Stimulated activated naive CD4-positive, alpha-beta T cell treated with Interleukin-2 at 50 U/mL for 16 hours (primary cell): ENCODE measurements at regions not wholly inside any gene's neighbourhood (a gene's known extent, or its start where the extent isn't known, plus 50 kb on each side); places are given as distances from the start of the nearest gene placed in this dataset.

Experiments
- DNase-seq: peaks from one replicate; lab custom pipeline; 2025; lab: John Stamatoyannopoulos, UW

DNA sequence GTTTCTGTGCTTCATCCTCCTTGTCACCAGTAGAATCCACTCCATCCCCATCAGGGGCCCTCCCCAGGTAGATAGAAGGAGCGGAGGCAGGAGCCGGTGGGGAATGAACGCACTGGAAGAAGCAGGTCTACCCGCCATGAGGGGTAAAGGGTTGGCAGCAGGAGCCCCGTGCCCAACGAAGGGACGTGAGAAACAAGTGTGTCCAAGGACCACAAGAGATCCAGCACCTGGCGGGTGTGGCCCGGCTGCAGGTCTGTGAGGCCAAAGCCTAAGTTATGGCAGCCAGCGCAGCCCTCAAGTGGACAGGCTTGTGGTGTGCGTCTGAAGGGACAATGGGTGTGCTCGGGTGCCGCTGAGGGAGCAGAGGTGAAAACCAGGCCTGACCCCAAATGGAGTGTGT lies 94.3 kb downstream of the IRX2 start:
- DNase-seq, result no peak

- DNase-seq, result no peak
Observed at GRCh38 chr5:2656206-2656605, 95.3 kb downstream of the IRX2 start.

- DNase-seq, result no peak
Observed at GRCh38 chr5:2653991-2654390, 97.5 kb downstream of the IRX2 start.

GRCh38 chr5:2651116-2651515 lies 100.4 kb downstream of the IRX2 start:
- no peak for DNase-seq

DNA sequence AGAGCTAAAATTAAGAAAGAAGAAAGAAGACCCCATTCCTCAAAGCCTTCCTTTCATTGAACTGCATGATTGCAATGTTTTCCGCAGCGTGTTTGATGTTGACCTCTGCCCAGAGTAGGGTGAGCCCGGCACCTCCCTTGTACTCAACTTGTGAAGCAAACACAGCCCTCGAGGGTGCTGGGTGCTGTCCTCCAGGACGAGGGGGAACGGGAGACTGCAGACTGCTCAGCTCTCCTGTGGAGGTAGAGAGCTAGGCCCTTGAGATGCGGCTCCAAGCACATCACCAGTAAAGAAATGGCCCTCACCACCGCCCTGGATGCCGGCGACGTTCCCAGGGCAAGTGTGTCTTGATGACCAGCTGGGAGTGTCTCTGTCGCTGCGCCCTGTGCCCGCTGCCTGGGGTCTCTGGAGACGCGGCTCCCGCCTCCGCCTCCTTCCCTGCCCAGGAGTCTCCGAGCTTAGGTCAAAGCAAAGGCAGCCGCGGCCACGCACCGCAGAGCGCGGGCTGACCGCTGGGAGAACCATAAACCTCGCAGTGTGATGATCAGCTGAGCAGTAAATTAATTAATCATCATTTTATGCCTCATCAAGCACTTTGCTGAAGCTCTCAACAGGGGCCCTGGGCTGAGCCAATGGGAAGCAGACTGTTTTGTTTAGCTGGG lies 108.7 kb downstream of the IRX2 start:
- DNase-seq, result no peak

DNA sequence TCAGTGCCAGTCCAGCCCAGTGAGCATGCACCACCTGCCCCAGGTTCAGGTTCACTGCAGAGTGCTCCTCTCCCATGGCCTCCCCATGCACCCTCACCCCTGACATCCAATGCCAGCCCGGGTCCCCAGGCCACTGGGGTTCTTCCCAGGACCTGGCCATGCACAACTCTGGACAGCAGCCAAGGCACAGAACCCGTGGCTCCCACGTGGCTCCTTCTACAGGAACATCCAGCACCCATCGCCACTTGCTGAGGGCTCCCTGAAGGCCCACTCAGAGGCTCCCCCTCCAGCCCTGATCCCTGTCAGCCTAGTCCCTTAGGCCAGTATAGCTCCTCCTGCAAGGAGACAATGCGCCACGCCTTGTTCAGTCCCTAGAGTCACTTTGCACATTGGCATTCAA lies 110.8 kb downstream of the IRX2 start:
- DNase-seq, result no peak

GRCh38 chr5:2639425-2639824 lies 112.1 kb downstream of the IRX2 start:
- no peak for DNase-seq

- DNase-seq, result no peak
Observed at GRCh38 chr5:2634399-2635176, 116.9 kb downstream of the IRX2 start.

DNA sequence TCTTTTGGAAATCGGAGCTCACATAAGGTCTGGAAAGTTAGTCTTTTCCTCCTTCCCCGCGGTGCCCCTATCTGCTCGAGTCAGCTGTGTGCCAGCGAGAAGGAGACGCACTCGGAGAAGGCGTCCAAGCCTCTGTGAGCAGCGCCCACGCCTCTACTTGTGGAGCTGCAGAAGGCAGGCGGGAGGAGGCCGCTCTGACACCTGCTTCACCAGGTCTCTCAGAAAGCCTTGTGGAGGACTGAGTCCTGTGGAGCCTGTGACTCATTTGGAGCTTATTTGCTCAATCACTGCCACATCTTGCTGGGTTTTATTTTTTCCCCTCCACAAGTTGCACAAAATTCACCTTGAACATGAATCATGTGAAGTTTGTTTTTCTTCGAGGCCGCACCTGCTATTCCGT lies 117.5 kb downstream of the IRX2 start:
- no peak for DNase-seq

DNA sequence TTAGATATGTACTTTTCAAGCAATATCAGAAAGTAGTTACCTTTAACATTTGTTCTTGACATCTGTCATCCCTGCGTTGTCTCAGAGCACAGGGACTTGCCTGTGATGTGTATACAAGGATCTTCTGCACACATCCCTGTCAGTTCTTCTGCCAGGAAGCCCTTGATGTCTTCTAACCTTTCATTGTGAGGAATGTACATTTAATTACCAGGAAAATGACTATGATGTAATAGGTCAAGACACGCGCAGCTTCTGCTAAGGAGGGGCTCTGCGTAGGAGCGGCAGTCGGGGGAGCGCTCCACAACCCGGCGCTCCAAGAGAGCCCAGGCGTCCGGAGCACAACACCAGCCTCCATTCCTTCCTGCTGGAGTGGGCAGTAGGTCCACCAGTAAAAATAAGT lies 119.7 kb downstream of the IRX2 start:
- DNase-seq, result no peak

DNA sequence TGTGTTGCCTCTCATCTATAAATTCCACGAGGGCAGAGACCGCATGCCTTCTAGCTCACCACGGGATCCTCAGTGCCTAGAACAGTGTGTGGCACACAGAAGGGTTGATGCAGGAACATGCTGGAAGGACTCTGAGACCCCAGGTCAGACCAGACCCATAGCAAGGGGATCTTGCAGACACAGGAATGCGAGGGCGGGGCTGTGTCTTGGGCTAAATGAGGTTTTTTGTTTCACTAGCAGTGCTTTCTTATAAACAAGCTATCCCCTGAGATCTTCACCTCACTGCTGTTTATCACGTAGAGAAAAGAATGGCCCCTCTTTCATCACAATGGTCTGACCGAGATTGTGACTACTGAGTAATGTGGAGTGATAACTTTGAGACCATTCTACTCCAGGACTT lies 122.4 kb downstream of the IRX2 start:
- DNase-seq, result no peak

GRCh38 chr5:2627867-2628266 lies 123.6 kb downstream of the IRX2 start:
- no peak for DNase-seq

DNA sequence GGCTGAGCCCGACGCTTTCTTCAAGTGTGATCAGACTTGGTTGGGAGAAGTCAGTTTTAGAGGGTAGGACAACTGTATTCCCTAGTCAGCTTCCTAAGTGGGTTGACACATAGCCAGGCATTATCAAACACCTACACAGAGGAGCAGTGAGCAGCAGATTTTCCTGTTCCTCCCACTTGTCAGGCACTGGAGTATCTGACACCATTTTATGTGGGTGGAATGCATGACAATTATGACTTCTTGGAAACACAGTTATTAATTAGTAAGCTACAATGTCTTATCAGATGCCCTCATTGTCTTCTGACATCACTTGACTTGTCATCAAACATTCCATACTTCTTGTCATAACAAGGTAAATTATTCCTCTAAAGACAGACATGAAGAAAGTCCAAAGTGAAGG lies 124.9 kb downstream of the IRX2 start:
- no peak for DNase-seq

DNA sequence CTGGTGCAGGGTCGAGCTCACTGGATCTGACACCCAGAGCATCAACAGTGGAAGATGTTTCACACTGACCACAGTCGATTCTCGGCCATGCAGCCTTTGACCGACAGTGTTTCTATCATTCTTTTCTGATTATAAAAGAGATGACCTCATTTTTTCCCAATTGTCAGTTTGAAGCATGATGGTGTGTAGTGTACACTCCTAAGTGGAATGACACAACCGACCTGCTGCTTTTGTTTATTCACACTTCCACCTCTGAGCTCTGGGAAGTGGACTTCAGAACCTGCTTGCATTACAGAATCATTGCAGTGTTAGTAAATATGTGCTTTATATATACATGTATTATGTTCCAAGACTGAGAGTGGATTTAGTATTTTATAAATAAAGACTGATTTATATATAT lies 128.6 kb downstream of the IRX2 start:
- DNase-seq, result no peak

- DNase-seq, result no peak
Observed at GRCh38 chr5:2621631-2622030, 129.8 kb downstream of the IRX2 start.

- DNase-seq, result no peak
Observed at GRCh38 chr5:2619216-2619615, 132.3 kb downstream of the IRX2 start.

- DNase-seq, result no peak
Observed at GRCh38 chr5:2617461-2617860, 134.0 kb downstream of the IRX2 start.

GRCh38 chr5:2615917-2616316 lies 135.6 kb downstream of the IRX2 start:
- DNase-seq, result no peak

DNA sequence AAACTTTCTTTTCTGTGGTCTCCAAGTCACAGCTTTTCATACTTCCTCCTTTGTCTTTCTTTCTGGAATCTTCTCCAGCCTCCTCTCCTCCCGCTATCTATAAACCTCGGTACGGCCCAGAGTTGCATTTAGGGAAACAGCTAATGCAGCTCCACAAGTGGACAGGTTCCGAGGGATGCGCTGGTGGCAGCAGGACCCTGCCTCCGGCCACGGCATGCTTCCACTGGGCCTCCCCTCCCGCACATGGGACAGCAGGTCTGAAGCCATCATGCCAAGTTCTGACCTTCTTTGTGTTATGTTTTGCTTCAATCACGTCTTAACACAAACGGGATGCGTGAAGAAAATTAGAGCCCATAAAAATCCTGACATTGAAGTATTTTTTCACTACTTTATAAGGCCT lies 136.9 kb downstream of the IRX2 start:
- DNase-seq, result no peak

- DNase-seq, result no peak
Observed at GRCh38 chr5:2611659-2612058, 139.8 kb downstream of the IRX2 start.

GRCh38 chr5:2610986-2611385 lies 140.5 kb downstream of the IRX2 start:
- no peak for DNase-seq

- DNase-seq, result no peak
Observed at GRCh38 chr5:2608391-2608790, 143.1 kb downstream of the IRX2 start.

GRCh38 chr5:2607598-2607997 lies 143.9 kb downstream of the IRX2 start:
- DNase-seq, result no peak

- DNase-seq, result no peak
Observed at GRCh38 chr5:2603272-2603575, 148.3 kb downstream of the IRX2 start.
